H1 (cell line): ENCODE measurements at regions not wholly inside any gene's neighbourhood (a gene's known extent, or its start where the extent isn't known, plus 50 kb on each side); places are given as distances from the start of the nearest gene placed in this dataset.

Experiments used
- ATF3 ChIP-seq: IDR thresholded peaks from 2 replicates; pipeline ENCODE4 v1.6.1; 2011; ENCODE audit warnings: low read depth, mild to moderate bottlenecking, low read length; ENCODE audit not compliant: insufficient read depth
- CTCF ChIP-seq, 3 experiments: IDR thresholded peaks; 1 replicate in 2 of 3; 2 replicates in 1 of 3; pipeline versions ENCODE4 v1.5.1 to v1.6.1; 2011; ENCODE audit warnings: low read length in 3 of 3, mild to moderate bottlenecking in 3 of 3, inconsistent platforms in 2 of 3, low read depth in 1 of 3, moderate library complexity in 1 of 3; ENCODE audit not compliant: insufficient read depth in 1 of 3; ENCODE audit errors: control extremely low read depth in 1 of 3
- SIN3A ChIP-seq, 2 experiments: IDR thresholded peaks in 1 of 2; conservative IDR thresholded peaks in 1 of 2; 2 replicates each; pipeline ENCODE4 v1.6.1; 2011 to 2012; ENCODE audit warnings: low read length in 2 of 2, improper control_type of control experiment in 1 of 2, low read depth in 1 of 2, mild to moderate bottlenecking in 1 of 2

DNA sequence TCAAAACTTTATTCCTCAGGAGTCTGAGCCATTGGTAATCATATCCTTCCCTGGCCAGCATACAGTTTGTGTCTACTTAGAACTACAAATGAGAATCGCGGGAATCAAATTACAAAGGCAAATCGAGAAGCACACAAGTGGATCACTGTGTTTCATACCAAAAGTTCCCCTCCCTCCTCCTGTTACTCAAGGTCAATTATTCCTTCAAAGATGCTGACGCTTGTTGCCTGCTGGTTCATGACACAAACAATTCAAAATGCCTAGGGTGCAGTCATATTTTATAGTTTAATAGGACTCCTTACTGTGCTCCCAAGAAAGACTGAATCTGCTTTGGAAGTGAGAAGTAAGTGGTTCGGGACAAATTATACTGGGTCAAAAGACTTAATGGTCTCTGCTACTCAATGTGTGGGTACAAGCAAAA lies 93.0 kb upstream of the PBX1 start (continued):
- TF ChIP-seq ATF3 (no peak), CTCF (IDR thresholded peaks at IDR 0.05; ENCODE audit: control extremely low read depth in 1 of 3, insufficient read depth in 1 of 3, low read depth in 1 of 3, low read length in 3 of 3) (no peak), SIN3A (conservative IDR thresholded peaks at IDR 0.05 in 1 of 2, IDR thresholded peaks at IDR 0.05 in 1 of 2; ENCODE audit: low read depth in 1 of 2, low read length in 2 of 2) (no peak)
- TF ChIP-seq, all 59 proteins: peak for 0
